ENCODE measurements at regions not wholly inside any gene's neighbourhood (a gene's known extent, or its start where the extent isn't known, plus 50 kb on each side); places are given as distances from the start of the nearest gene placed in this dataset.
"Not testable (repeated sequence)": the region's sequence is repeated elsewhere in the genome, so short reads cannot be mapped to it uniquely, and the experiment has no call there.

GRCh38 chr1:228825041-228825440, 89.8 kb downstream of the RHOU start:
- DNase-seq: no peak

DNA sequence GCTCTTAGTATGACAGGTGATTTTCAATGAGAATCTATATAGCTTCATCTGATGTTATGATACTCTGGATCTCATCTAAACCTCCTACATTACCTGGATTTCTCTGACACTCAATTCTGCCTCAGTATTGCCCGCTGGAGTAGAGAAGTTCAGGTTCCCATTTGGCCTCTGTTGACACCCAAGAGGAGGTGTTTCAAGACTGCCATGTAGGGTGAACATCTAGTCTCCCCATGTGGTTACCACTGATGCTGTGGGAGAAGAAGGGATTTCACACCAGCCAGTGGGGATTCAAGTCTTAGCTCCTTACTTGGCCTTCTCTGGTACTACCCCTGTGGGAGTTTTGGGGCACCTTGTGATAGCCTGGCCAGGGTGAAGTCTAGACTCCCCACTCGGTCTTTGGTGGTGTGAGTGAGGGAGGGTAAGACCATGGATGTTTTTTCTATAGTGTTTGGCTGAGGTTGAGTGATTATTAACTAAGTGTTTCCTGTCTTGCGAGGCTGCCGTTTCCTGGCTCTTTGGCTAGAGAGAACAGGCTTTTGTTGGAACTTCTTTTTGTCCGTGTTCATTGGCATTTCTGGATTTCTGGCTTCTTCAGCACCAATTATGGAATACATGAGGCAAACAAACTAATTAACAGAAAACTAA, 90.7 kb downstream of the RHOU start:
- no peak for DNase-seq

DNA sequence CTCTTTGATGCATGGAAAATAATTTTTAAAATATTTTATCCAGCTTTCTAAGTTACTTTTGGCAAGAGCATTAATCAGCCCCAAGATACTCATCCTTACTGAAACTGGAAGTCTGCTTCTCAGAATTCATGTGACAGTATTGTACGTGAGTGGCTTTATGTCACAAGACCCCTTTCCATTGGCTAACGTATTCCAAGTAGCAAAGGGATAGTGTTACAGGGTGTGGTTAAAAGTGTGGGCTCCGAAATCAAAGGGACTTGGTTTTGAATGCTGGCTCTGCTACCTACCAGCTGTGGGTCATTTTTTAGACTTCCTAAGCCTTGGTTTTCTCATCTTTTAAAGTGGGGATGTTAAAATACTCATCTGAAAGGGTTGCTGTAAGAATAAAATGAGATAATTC, 91.7 kb downstream of the RHOU start:
- no peak for DNase-seq

GRCh38 chr1:228828151-228828550, 92.9 kb downstream of the RHOU start:
- DNase-seq: no peak

GRCh38 chr1:228830185-228830953, 95.1 kb downstream of the RHOU start:
- no peak for DNase-seq

DNA sequence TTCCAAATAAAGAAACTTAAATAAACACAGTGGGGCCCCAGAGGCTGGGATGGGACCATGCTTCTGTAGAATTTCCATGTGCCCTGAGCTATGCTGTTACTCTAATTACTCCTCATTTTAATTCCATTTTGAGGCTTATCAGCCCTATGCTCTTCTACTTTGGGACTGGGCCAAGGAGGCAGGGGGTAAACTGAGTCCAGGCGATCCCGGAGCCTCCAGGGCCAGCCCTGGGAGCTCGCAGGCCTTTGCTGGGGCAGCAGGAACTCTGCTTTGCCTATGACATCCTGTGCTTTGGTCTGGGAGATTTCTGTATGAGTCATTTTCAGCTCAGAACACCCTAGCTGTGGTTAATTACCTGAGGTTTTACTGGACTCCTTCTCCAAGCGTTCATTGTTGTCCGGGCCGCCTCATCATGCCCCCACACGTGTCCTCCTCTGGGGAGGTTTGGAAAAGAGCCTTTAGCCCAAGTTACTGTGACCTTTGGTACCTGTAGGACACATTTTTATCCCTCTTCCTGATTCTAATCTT, 95.7 kb downstream of the RHOU start:
- no peak for DNase-seq

DNA sequence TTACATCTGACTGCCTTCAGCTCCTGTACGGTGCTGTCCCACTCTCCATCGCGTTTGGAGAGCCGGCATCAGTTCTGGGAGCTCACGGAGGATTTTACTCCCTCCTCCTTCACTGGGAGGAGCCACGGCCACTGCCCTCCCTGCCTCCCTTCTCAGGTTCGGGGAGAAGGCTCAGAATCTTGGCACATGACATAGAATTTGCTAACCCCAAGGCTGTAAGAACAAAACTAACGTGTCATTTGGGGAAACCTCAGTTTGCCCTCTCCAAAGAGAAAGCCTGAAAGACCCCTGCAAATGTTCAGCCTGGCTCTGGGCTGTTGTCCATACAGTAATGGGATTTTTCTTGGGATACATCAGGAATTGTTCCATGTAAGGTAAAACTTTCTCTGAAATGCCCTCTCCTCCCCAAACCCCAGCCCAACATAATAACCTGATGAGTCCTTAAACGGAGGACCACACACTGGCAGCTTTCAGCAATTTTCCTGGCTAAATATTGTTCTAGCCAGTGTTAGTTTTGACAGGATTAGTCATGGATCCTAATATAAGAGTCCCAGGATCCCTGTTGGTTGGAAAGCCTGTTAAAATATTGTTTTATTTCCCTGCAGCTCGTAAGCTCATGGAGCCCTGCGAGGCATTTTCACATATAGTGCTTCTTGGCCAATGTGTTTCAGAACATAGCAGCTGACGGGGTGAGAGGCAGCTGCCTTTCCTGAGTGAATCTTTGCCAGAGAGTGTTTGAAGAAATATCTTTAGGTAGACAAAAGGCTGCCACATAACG, 98.8 kb downstream of the RHOU start:
- no peak for DNase-seq

- DNase-seq: no peak
Observed at GRCh38 chr1:228835456-228835855, 100.2 kb downstream of the RHOU start.

GRCh38 chr1:228835911-228836310, 100.6 kb downstream of the RHOU start:
- DNase-seq: no peak

GRCh38 chr1:228836427-228836826, 101.1 kb downstream of the RHOU start:
- no peak for DNase-seq

- no peak for DNase-seq
Observed at GRCh38 chr1:228837032-228837431, 101.8 kb downstream of the RHOU start.

- peak; percentile 30 for DNase-seq
Observed at GRCh38 chr1:228837817-228838716, 102.8 kb downstream of the RHOU start.

GRCh38 chr1:228838717-228839500, 103.6 kb downstream of the RHOU start:
- DNase-seq: no peak

DNA sequence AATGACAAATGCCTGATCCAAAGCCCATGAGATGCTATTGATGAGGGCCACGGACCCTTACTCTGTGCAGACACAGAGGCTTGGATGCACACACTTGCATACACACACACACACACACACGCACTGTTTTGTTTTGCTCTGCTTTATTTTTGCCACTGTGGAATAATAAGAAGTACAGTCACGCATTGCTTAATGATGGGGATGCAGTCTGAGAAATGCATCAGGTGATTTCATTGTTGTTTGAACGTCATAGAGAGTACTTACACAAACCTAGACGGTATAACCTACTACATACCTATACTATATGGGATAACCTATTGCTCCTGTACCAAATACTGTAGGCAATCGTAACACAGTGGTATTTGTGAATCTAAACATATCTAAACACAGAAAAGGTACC, 104.4 kb downstream of the RHOU start:
- no peak for DNase-seq

- DNase-seq: no peak
Observed at GRCh38 chr1:228841632-228842031, 106.4 kb downstream of the RHOU start.

GRCh38 chr1:228842094-228842775, 107.0 kb downstream of the RHOU start:
- DNase-seq: peak; percentile 44

DNA sequence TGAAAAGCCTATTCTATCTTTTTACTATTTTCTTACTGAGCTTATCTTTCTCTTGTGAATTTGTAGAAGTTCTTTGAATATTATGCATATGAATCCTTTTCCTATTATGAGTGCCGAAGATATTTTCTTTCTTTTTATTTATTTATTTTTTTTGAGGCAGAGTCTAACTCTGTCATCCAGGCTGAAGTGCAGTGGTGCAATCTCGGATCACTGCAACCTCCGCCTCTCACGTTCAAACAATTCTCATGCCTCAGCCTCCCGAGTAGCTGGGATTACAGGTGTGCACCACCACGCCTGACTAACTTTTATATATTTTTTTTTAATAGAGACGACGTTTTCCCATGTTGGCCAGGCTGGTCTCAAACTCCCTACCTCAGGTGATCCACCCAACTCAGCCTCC, 109.8 kb downstream of the RHOU start:
- no peak for DNase-seq

DNA sequence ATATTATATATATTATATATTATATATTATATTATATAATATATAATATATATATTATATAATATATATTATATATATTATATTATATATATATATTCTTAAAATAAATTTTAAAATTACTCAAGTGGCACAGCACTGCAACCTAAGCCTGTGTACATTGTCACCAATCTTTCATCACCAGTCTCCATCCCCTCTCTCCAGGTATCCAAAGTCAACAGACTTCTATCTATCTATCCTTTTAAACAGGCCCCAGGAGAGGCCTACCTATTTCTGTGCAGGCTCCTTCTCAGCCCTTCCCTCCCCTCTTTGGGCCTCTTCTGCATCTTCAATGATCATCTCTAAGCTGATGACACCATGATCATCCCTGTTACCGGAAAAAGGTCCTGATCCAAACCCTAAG, 111.7 kb downstream of the RHOU start:
- no peak for DNase-seq

DNA sequence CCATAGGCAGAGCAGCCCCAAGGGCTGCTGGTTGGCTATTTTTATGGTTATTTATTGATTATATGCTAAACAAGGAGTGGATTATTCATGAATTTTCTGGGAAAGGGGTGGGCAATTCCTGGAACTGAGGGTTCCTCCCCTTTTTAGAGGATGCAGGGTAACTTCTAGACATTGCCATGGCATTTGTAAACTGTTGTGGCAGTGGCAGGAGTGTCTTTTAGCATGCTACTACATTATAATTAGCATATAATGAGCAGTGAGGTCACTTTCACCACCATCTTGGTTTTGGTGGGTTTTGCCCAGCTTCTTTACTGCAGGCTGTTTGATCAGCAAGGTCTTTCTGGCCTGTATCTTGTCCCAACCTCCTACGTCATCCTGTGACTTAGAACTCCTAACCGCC, 112.2 kb downstream of the RHOU start:
- not testable (repeated sequence) for DNase-seq

GRCh38 chr1:228848406-228848805, 113.1 kb downstream of the RHOU start:
- DNase-seq: no peak

DNA sequence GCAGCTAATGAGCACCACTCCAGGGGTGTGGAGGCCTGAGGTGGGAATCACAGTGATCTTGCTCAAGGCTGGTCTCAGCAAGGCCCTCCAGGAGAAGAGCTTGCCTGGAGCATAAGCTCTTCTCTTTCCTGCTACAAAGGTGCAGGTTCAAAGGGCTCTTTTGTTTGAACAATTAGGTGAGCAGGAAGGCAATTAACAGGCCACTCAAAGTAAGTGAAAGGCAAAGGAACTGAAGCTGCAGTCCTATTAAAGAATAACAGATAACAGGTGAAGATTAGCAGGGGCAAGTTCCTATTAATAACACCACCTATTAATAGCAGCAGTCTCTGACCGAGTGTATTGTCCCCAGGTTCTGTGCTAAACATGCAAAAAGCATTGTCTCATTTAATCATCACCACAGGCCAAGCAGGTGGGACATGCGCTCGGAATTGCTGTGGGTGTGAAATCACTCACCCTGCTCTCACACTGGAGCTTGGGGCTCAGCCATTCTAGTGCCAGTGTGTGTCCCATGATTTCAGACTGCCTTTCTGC, 113.8 kb downstream of the RHOU start:
- no peak for DNase-seq

All from CD4-positive, alpha-beta T cell treated with Interleukin-15 for 1 hour (primary cell).